Testis (tissue), 2 donors: ENCODE measurements at regions not wholly inside any gene's neighbourhood (a gene's known extent, or its start where the extent isn't known, plus 50 kb on each side); places are given as distances from the start of the nearest gene placed in this dataset.

ENCODE experiments used
- DNase-seq: peaks from one replicate; pipeline ENCODE4 v3.0.0-alpha.2; 2019
- H3K27ac ChIP-seq, 2 donors: fragments of 200-600 bp; sonication (generic); one replicate each; pipeline ENCODE4 v1.5.1; 2019
- H3K27me3 ChIP-seq: fragments of 200-600 bp; sonication (generic); one replicate; pipeline ENCODE4 v1.5.1; 2019
- H3K36me3 ChIP-seq: fragments of 200-600 bp; sonication (generic); one replicate; pipeline ENCODE4 v1.5.1; 2017; ENCODE audit warnings: low read depth; ENCODE audit errors: missing control alignments
- H3K4me1 ChIP-seq: fragments of 200-600 bp; sonication (generic); one replicate; pipeline ENCODE4 v1.5.1; 2019
- H3K4me3 ChIP-seq, 2 donors: fragments of 200-600 bp; sonication (generic); one replicate each; pipeline ENCODE4 v1.5.1; 2017 to 2019
- H3K9me3 ChIP-seq: fragments of 200-600 bp; sonication (generic); one replicate; pipeline ENCODE4 v1.5.1; 2017
- CTCF ChIP-seq, 3 experiments: fragments of 450-650 bp in 2 of 3; fragments of 200-600 bp in 1 of 3; sonication (generic) in 1 of 3; IDR thresholded peaks; one replicate each; pipeline ENCODE4 v1.5.1; 2016 to 2019; ENCODE audit warnings: antibody characterized with exemption in 3 of 3, mild to moderate bottlenecking in 2 of 3, moderate library complexity in 1 of 3
- POLR2A ChIP-seq: fragments of 450-650 bp; IDR thresholded peaks from one replicate; pipeline ENCODE4 v1.6.1; 2017; ENCODE audit warnings: antibody characterized with exemption, mild to moderate bottlenecking, moderate library complexity
- WGBS, 2 donors: methylation state at CpG; one replicate each; pipeline ENCODE4 v1.1.5; 2018; 5-methylcytosine and 5-hydroxymethylcytosine counted together
- intact Hi-C: fragments of 100-400 bp; cut with DNase I; formaldehyde crosslinking; loops from one replicate; pipeline ENCODE4 v1.15.1; 2023; ENCODE audit warnings: low total_unique reads

- Histone ChIP-seq H3K36me3 (no peaks in the 10 kb centered on the region), H3K4me1 (no peaks in the 10 kb centered on the region), H3K9me3 (no peaks in the 10 kb centered on the region), H3K4me3 (no peak overlapping the region), H3K27ac (no peak overlapping the region), H3K27me3 (no peaks in the 10 kb centered on the region)
- 61 to 68% methylated on average over 5 to 9 of the region's 9 CpGs for WGBS, 2 donors
- DNase-seq = no peak
- intact Hi-C loops = no loop called here
- TF ChIP-seq POLR2A = no peak
- TF ChIP-seq CTCF (IDR thresholded peaks at IDR 0.05) = no peak
Measured at GRCh38 chr10:84660450-84661159, 332.2 kb downstream of the CCSER2 start.

DNA sequence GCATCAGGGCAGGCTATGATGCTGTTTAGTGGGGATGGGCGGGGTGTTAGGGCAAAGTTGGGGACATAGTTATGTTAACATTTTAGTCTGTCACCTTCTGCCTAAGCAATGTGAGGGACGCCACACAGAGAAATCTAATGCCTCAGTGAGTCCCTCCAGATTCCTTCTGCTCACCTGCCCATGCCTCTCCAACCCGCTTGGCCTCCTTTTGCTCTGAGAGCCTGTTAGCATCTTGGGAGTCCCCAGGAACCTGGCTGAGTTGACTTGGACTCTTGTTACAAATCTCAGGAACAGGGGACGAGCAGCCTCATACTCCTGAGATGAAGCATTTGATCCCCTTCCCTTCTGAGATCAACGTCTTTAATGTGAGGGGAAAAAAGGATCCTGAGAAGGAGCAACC, 336.8 kb downstream of the CCSER2 start:
- Histone ChIP-seq H3K27me3 (no peaks in the 10 kb centered on the region), H3K36me3 (no peaks in the 10 kb centered on the region), H3K4me3 (no peak overlapping the region), H3K9me3 (no peaks in the 10 kb centered on the region), H3K4me1 (no peaks in the 10 kb centered on the region), H3K27ac (no peak overlapping the region)
- 89% methylated on average over 5 of the region's 5 CpGs for WGBS, 2 donors
- DNase-seq = no peak
- intact Hi-C loops = no loop called here
- TF ChIP-seq POLR2A (no peak), CTCF (IDR thresholded peaks at IDR 0.05) (no peak)

GRCh38 chr10:84665883-84666463, 337.6 kb downstream of the CCSER2 start:
- Histone ChIP-seq H3K36me3 (no peaks in the 10 kb centered on the region), H3K27ac (no peak overlapping the region), H3K4me1 (no peaks in the 10 kb centered on the region), H3K9me3 (no peaks in the 10 kb centered on the region), H3K4me3 (no peak overlapping the region), H3K27me3 (no peaks in the 10 kb centered on the region)
- TF ChIP-seq CTCF (IDR thresholded peaks at IDR 0.05) (peak in 2 of 3 experiments; percentile 22 to 32), POLR2A (no peak)
- intact Hi-C loops = no loop called here
- peak; percentile 43 for DNase-seq
- 43 to 66% methylated on average over 9 of the region's 9 CpGs for WGBS, 2 donors

GRCh38 chr10:84668186-84668763, 339.9 kb downstream of the CCSER2 start:
- Histone ChIP-seq H3K9me3 (no peaks in the 10 kb centered on the region), H3K27me3 (no peaks in the 10 kb centered on the region), H3K4me1 (no peaks in the 10 kb centered on the region), H3K4me3 (no peak overlapping the region), H3K36me3 (no peaks in the 10 kb centered on the region), H3K27ac (no peak overlapping the region)
- no peak for DNase-seq
- TF ChIP-seq POLR2A = no peak
- TF ChIP-seq CTCF (IDR thresholded peaks at IDR 0.05) = no peak
- WGBS, 2 donors = 80 to 87% methylated on average over 5 of the region's 5 CpGs
- intact Hi-C loops = no loop called here
